Stimulated activated CD4-positive, alpha-beta T cell treated with anti-CD3 and anti-CD28 coated beads, Interleukin-2, amount 100 ng/mL, for 48 hours (primary cell): ENCODE measurements at regions not wholly inside any gene's neighbourhood (a gene's known extent, or its start where the extent isn't known, plus 50 kb on each side); places are given as distances from the start of the nearest gene placed in this dataset.
"Not testable (repeated sequence)": the region's sequence is repeated elsewhere in the genome, so short reads cannot be mapped to it uniquely, and the experiment has no call there.

ENCODE experiments used
- DNase-seq, 2 donors: peaks; one replicate each; pipeline ENCODE4 v3.0.0-alpha.2; 2020

DNA sequence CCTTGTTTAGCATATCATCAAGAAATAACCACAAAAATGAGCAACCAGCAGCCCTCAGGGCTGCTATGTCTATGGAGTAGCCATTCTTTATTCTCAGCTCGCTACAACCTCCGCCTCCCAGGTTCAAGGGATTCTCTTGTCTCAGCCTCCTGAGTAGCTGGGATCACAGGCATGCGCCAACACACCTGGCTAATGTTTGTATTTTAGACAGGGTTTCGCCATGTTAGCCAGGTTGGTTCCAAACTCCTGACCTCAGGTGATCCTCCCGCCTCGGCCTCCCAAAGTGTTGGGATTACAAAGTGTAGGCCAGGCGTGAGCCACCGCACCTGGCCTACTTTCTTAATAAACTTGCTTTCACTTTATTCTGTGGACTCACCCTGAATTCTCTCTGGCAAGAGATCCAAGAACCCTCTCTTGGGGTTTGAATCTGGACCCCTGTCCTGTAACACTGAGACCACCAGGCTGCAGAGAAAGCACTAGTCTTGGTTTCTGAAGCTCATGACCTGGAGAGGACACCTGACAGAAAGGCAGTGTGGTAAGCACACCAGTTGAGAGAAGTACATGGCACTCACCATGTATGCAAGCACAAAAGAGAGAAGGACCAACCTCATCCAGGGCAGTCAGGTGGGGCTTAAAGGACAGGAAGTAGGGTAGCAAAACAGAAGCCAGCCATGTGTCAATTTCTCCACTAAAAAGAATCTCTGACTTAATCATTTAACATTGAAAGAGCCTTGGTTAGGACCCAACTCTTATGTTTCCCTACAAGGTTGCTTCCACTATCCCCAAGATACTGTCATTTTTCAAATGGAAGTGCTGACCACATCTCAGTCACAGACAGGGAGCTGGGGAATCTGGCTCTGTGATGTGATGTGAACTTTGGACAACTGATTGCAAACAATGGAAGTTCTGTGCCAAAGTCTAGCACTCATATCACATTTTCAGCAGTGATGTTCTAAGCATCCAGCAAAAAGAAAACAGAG, 97.4 kb upstream of the DST start:
- DNase-seq = no peak

DNA sequence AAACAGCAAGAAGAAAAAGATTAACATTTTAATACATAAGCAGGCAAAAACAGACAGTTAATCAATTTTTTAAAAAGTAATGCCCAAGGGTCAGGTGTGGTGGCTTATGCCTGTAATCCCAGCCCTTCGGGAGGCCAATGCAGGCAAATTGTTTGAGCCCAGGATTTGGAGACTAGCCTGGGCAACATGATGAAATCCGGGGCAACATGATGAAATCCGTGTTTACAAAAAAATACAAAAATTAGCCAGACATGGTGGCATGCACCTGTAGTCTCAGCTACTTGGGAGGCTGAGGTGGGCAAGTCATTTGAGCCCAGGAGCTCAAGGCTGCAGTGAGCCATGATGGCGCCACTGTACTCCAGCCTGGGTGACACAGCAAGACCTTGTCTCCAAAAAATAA, 94.1 kb upstream of the DST start:
- no peak for DNase-seq

DNA sequence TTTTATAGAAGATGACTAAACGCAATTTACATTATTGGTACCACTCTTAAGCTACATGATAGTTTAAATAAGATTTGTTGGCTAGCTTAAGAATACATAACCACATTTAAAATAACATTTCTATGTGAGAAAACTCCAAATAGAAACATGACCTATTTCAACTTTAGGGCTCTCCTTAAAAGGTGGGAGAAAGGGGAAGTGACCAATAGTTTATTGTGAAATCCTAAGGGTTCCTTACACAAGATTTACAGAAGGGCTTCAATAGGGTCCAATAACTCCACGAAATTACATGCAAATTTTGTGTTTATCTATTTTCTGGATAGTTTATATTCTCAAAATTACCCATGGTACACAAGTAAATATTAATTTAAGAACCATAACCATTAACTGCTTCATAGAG, 91.6 kb upstream of the DST start:
- DNase-seq = no peak

DNA sequence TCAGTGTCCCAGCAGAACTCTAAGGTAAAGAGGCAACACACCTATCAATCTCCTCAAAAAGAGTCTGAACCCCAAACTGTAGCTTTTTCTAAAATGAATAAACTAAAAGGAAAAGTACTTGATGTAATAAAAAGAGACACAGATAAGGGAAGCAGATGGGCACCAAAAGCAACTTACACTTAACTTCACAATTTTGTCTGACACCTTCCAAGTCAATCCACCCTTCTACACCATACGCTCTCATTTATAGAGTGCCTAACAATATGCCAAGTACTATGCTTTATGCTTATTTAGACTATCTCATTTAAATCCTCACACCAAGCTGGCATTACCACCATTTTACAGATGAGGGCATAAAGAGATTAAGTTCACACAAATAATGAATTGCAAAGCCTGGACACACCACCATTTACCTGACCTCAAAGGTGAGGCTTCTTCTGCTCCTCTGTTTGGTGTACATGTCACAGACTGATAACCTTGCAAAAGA, 90.6 kb upstream of the DST start:
- DNase-seq = no peak

DNA sequence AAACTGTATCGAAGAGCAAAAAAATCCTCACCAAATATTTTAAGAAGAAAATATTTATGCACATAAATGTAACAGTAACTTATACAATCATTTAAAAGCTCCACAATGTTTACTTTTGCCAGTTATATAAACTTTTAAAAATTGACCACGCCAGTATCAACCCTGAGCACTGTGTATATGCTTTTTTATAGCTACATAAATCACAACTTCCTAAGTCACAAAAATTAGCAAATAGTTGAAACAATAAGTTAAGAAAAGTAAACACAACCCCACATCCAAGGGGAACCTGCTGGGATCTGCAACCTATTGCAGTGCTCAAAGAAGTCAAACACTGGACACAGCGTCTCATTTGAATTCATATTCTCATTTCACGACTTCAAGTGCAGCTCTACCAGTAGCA, 89.8 kb upstream of the DST start:
- no peak for DNase-seq

DNA sequence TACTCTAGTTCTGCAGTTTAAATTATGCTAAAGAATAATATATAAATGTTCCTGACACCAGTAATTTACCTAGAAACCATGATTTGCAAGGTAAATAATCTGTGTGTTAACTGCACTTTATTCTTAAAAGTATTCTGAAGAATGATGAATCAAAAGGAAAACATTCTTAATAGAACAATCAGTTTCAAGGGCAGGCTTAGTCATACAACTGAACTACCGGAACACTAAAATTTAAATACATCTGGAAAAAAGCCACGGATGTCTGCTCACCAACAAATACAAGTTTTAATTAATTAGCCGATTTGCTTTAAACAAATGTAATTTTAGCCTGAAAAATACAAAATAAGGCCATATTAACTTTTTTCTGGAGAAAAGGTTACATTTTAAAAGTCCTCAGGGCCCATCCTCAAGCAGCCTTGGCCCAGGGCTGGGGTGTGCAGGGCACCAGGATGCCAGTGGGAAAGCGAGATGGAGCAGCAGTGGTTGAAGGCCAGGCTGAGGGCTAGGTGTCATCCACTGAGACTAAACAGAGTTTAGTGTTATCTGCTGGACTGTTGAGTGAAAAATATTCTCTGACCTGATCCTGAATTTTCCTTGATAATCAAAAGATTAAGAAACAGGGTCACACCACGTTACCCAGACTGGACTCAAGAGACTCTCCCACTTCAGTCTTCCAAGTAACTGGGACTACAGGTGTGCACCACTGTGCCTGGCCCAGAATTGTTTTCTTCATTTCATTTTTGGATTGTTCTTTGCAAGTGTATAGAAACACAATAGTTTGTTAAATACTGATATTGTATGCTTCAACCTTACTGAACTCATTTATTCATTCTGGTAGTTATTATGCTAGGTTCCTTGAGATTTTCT, 88.2 kb upstream of the DST start:
- no peak for DNase-seq

DNA sequence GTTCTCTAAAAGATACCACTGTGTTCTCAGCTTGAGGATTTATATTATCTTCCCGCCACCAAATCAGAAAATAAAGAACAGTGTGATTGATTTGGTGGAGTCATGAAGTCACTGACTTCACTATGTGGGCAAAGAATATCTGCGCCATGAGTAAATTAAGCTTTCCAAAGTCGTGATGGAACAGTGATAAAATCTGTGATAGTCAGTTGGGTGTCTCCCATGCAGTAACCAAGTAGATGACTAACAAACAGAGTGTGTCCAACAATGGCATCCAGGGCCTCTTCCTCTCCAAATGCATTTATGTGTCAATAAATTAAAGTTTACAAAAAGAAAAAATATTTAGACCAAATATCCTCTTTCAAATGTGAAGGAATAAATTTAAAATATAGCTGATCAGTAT, 87.0 kb upstream of the DST start:
- no peak for DNase-seq

DNA sequence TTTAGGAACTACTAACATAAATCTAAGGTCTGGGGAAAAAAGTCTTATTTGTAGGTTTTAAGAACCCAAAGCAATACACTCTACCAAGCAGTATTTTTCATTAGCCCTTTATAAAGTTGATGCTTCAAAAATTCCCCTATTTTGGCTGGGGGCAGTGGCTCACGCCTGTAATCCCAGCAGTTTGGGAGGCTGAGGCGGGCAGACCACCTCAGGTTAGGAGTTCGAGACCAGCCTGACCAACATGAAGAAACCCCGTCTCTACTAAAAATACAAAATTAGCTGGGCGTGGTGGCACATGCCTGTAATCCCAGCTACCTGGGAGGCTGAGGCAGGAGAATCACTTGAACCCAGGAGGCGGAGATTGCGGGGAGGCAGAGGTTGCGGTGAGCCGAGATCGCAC, 86.5 kb upstream of the DST start:
- not testable (repeated sequence) for DNase-seq

DNA sequence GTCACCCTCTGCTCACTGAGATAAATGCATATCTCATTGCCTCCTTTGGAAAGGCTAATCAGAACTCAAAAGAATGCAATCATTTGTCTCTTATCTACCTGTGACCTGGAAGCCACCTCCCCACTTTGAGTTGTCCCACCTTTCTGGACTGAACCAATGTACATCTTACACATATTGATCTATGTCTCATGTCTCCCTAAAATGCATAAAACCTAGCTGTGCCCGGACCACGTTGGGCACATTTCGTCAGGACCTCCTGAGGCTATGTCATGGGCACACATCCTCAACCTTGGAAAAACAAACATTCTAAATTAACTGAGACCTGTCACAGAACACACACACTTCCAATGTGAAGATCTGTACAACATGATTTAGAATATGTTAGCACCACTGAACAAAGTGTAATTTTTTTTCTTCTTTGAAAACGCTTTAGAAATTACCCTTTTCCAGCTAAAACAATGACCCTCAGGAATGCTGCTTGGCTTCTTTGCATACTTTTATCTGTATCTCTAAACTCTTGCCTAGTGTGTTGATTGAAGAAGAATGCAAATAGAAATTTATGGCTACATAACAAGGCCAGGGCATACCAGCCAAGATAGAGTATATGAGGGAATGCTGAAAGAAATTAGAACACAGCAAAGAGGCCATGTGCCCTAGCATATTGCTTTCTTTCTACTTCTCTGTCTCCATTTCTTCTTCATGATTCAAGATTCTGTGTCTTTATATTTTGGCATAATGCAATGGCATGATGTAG, 84.6 kb upstream of the DST start:
- no peak for DNase-seq

DNA sequence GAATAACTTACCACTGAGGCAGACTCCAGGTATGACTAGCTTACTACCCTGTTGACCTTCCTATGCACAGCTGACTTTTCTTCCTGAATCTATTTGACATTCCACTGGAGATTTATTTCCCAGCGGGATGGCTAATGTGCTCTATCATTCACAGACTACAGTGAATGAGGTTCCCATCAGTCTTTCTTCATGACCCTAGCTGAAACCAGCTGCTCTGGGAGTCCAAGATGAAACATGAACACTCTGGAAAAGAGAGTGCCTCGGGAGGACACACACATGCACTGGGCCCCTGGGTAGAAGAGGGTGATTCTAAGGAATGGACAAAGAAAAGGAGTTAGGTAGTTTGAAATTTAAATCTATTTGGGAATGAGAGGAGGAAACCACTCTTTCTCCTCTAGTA, 82.6 kb upstream of the DST start:
- no peak for DNase-seq

DNA sequence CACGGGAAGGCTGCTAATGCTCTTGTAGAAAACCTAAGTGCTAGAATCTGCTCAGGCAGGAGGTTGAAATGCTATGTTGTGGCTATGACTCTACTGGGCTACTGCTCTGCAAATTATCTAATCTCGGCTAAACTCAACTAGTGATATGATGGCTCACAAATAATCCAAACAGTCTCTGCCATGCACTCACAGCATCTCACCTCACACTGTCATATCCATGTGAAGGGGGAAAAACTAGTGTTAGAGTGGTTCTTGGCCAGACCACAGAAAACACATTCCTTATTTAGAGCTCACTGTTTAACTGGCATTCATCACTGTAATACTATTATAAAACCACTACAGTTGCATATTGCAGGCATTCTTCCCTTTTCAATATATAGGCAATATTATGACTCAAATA, 81.8 kb upstream of the DST start:
- no peak for DNase-seq

DNA sequence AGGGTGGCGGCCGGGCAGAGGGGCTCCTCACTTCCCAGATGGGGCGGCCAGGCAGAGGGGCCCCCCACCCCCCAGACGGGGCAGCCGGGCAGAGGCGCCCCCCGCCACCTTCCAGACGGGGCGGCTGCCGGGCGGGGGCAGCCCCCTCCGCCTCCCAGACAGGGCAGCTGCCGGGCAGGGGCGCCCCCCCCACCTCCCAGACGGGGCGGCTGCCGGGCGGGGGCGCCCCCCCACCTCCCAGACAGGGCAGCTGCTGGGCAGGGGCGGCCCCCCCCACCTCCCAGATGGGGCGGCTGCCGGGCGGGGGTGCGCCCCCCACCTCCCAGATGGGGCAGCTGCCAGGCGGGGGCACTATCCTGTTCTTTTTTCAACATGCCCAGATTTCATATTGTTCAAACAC, 78.2 kb upstream of the DST start:
- no peak for DNase-seq

DNA sequence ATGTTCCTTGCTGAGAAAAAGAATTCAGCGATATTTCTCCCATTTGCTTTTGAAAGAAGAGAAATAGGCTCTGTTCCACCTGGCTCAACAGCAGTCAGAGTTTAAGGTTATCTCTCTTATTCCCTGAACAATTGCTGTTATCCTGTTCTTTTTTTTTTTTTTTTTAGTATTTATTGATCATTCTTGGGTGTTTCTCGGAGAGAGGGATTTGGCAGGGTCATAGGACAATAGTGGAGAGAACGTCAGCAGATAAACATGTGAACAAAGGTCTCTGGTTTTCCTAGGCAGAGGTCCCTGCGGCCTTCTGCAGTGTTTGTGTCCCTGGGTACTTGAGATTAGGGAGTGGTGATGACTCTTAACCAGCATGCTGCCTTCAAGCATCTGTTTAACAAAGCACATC, 77.5 kb upstream of the DST start:
- not testable (repeated sequence) for DNase-seq

DNA sequence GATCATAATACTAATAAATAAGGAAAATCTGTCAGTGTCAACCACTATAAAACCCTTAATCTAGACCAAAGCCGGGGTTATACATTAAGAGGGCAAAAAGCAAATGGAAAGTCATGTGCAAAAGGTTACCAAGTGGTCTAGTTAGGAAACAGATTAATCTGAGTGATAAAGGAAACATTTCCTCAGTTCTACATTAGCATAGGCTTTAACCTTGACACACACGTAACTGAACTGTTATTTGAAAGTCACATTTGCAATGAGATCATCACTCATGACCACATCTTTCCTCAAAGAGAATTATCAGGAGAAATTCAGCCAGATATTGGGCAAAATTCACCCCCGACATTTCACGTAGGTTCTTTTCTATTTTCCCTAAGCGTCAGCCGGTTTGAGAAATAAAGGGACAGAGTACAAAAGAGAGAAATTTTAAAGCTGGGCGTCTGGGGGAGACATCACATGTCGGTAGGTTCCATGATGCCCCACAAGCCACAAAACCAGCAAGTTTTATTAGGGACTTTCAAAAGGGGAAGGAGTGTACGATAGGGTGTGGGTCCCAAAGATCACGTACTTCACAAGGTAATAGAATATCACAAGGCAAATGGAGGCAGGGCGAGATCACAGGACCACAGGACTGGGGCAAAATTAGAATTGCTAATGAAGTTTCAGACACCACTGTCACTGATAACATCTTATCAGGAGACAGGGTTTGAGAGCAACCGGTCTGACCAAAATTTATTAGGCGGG, 76.8 kb upstream of the DST start:
- DNase-seq = not testable (repeated sequence)

DNA sequence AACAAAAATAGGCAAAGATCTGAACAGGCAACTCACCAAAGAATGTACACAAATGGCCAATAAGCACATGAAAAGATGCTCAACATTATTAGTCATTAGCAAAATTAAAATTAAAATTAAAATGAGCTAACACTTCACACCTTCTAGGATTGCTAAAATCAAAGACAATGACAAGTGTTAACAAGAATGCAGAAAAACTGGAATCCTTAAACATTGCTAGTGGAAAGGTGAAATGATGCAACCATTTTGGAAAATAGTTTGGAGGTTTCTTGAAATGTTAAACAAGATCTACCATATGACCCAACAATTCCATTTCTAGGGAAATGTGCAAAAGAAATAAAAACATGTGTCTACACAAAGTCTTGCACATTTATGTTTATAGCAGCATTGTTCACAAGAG, 75.5 kb upstream of the DST start:
- no peak for DNase-seq

DNA sequence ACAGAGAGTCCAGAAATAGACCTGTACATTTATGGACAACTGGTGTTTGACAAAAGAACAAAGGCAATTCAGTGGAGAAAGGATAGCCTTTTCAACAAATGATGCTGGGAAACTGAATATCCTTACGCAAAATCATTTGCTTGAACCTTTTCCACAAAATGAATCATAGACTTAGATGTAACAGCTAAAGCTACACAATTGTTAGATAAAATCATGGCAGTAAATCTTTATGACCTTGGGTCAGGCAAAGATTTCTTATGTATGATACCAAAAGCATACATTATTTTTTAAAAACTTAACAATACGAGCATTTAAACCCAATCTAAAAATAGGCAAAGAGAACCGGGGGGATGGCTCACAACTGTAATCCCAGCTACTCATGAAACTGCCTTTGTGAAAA, 73.5 kb upstream of the DST start:
- DNase-seq = no peak

DNA sequence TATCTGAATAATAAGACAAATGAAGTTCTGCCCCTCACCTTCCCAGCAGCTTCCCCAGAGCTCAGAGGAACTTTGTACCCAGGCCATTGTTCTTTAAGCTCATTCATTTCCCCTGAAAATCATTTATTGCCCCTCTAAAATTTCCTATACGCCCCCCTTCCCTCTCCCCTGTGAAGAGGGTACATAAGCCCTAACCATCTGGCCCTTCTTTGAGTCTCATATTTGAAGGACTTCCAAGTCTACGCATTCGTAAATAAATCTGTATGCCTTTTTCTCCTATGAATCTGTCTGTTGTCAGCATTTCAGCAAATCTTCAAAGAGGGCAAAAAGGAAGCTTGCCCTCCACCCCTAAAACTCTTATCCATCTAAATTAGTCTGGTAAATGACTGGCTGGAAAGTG, 73.1 kb upstream of the DST start:
- no peak for DNase-seq

DNA sequence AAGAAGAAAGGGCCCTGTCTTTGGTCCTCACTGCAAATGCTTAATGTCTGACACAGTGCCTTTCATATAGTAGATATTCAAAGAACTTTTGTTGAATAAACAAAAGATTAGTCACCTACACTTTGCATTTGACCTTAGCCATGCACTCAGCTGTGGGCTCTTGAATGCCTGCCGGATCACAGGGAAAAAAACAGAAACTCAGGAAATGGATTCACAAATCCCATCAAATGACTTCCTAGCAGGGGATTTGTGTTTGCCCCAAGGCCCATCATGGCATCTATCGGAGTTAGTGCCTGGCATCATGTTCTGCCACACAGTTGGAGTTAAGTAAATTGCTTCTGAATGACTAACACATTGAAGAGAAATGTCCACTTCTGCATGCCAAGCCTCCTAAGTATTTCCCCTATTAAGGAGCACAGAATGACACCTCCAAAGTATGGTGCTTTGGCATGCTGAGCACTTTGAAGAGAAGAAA, 72.3 kb upstream of the DST start:
- no peak for DNase-seq

DNA sequence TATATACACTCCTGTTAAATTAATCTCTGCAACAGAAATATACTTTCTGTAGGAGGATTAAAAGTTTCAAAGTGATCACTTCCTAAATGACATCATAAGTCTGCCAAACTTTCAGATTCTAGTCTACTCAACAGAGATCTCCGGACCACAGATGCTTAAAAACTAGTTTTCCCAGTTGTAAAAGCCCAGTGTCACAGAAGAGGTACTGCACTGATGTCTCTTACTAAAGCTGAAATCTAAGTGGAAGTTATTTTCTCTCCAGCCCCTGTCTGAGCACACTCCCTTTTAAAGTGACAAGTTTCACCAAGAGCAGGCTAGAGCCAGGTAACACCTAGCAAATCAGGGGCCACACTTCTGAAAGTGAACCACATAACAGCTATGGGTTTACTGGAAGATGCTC, 71.6 kb upstream of the DST start:
- no peak for DNase-seq

DNA sequence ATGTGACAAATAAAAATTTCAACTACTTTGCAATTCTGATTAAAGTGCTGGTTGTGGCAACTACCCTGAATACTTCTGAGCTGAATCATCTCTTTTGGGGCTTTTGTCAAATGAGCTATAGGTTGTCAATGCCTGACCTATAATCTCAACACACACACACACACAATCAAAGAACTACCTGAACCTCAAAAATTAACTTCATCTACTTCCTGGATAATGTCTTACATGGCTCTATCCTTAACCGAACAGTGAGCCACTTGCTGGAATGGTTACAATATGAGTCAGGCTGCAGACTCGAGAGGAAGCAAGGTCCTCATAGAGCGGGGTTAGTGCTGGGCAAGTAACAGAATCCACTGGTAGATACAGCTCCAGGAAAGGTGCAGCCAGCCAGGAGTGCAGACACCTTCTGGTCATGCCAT, 70.6 kb upstream of the DST start:
- no peak for DNase-seq

DNA sequence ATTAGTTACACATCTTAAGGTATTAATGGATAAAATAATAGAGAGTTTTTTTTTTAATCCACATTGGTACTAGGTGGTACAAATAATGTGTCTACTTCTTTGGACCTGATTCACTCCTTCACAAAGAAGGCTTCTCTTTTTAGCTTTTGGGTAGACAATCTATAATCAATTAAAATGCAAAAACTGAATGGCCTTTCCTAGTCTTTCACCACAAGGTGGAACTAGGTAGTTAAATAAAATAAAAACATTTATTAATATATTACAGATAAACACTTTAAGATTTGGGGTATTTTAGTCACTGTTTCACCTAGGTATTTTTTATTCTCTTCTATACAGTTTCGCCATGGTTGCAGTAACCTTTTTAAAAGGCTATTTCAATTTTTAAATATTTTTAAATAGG, 68.3 kb upstream of the DST start:
- DNase-seq = no peak

DNA sequence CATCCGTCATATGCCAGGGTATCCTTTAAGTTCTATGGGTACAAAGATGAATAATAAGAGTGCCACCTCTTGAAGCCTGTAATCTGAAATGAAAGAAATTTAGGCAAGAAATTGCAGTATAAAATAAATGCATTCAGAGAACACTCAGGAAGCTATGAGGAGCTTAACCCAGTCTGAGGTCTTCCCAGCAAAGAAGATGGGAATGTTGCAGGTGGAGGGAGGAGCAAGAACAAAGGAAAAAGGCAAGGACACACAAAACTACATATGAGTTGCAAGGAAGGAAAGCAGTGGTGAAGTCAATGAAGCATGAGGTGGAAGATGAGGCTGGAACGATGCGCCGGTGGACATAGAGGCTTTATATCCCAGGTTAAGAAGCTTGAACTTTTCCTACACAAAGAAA, 67.0 kb upstream of the DST start:
- no peak for DNase-seq
